ENCODE measurements at regions not wholly inside any gene's neighbourhood (a gene's known extent, or its start where the extent isn't known, plus 50 kb on each side); places are given as distances from the start of the nearest gene placed in this dataset.

GRCh38 chr9:38131729-38132128, 62.7 kb upstream of the SHB start:
- CTCF ChIA-PET = no interaction called here
- BruUV-seq (replicated peaks) = no TSS peak
- Histone ChIP-seq H3K4me1 (ENCODE audit: control insufficient read depth, insufficient read depth, low read length) (no peaks in the 10 kb centered on the region), H3K27me3 (ENCODE audit: control insufficient read depth, insufficient read depth, low read length) (no peaks in the 10 kb centered on the region), H3K9me3 (ENCODE audit: control insufficient read depth, insufficient read depth, low read depth, low read length) (no peaks in the 10 kb centered on the region), H3K36me3 (ENCODE audit: control insufficient read depth, insufficient read depth, low read length) (no peaks in the 10 kb centered on the region), H3K27ac (ENCODE audit: low read length) (no peak overlapping the region), H3K4me3 (ENCODE audit: low read depth in 2 of 2, low read length in 2 of 2) (no peak overlapping the region)
- POLR2A ChIA-PET = no interaction called here
- in situ Hi-C loops (cut with HindIII; ENCODE audit: low pct_unique_long_range_greater_than_20kb, low sequenced_read_pairs) (no loop called here), intact Hi-C loops (cut with micrococcal nuclease; ENCODE audit: unreplicated experiment) (no loop called here)
- TF ChIP-seq CTCF (IDR thresholded peaks at IDR 0.05) (no peak), REST (IDR thresholded peaks at IDR 0.05; ENCODE audit: insufficient read depth in 1 of 2, low read depth in 2 of 2, low read length in 1 of 2) (no peak), TCF7L2 (IDR thresholded peaks at IDR 0.05; ENCODE audit: low read depth, low read length) (no peak)
- no peak for ATAC-seq
- DNase-seq (ENCODE audit: low read depth, low spot score) = no peak

- ATAC-seq (no peak), DNase-seq (ENCODE audit: low read depth, low spot score) (no peak)
- no peaks in the 10 kb centered on the region for H3K4me1 ChIP-seq (ENCODE audit: control insufficient read depth, insufficient read depth, low read length)
- H3K27ac ChIP-seq (ENCODE audit: low read length) = no peak overlapping the region
- intact Hi-C loops (cut with micrococcal nuclease; ENCODE audit: unreplicated experiment) (no loop called here), in situ Hi-C loops (cut with HindIII; ENCODE audit: low pct_unique_long_range_greater_than_20kb, low sequenced_read_pairs) (no loop called here)
- ChIA-PET CTCF (no interaction called here), POLR2A (no interaction called here)
- no peaks in the 10 kb centered on the region for H3K36me3 ChIP-seq (ENCODE audit: control insufficient read depth, insufficient read depth, low read length)
- TF ChIP-seq CTCF (IDR thresholded peaks at IDR 0.05) (no peak), POLR2AphosphoS5 (IDR thresholded peaks at IDR 0.05; ENCODE audit: low read depth, low read length) (no peak), TCF7L2 (IDR thresholded peaks at IDR 0.05; ENCODE audit: low read depth, low read length) (no peak), REST (IDR thresholded peaks at IDR 0.05; ENCODE audit: insufficient read depth in 1 of 2, low read depth in 2 of 2, low read length in 1 of 2) (no peak), SIN3A (IDR thresholded peaks at IDR 0.05; ENCODE audit: borderline replicate concordance, insufficient read depth, low read depth, low read length) (no peak)
- H3K9me3 ChIP-seq (ENCODE audit: control insufficient read depth, insufficient read depth, low read depth, low read length) = no peaks in the 10 kb centered on the region
- H3K4me3 ChIP-seq (ENCODE audit: low read depth in 2 of 2, low read length in 2 of 2) = no peak overlapping the region
- BruUV-seq (replicated peaks) = no TSS peak
- no peaks in the 10 kb centered on the region for H3K27me3 ChIP-seq (ENCODE audit: control insufficient read depth, insufficient read depth, low read length)
Measured at GRCh38 chr9:38130724-38131123, 61.7 kb upstream of the SHB start.
